Sigmoid colon (tissue), 6 donors: ENCODE measurements at regions not wholly inside any gene's neighbourhood (a gene's known extent, or its start where the extent isn't known, plus 50 kb on each side); places are given as distances from the start of the nearest gene placed in this dataset.

ENCODE experiments used
- DNase-seq: peaks from one replicate; pipeline ENCODE4 v3.0.0-alpha.2; 2019
- H3K27ac ChIP-seq, 4 donors: fragments of 200-600 bp; sonication (generic); one replicate each; pipeline ENCODE4 v1.5.1; 2016 to 2019; ENCODE audit warnings: mild to moderate bottlenecking in 1 of 4
- H3K27me3 ChIP-seq, 3 donors: fragments of 200-600 bp; sonication (generic); one replicate each; pipeline ENCODE4 v1.5.1; 2019; ENCODE audit warnings: mild to moderate bottlenecking in 1 of 3
- H3K36me3 ChIP-seq, 4 donors: fragments of 200-600 bp; sonication (generic); one replicate each; pipeline ENCODE4 v1.5.1; 2016 to 2019
- H3K4me1 ChIP-seq, 4 donors: fragments of 200-600 bp; sonication (generic); one replicate each; pipeline ENCODE4 v1.5.1; 2017 to 2019
- H3K4me3 ChIP-seq, 4 donors: fragments of 200-600 bp; sonication (generic); one replicate each; pipeline ENCODE4 v1.5.1; 2017 to 2019; ENCODE audit warnings: mild to moderate bottlenecking in 2 of 4, moderate library complexity in 1 of 4
- H3K9me3 ChIP-seq, 4 donors: fragments of 200-600 bp in 3 of 4; sonication (generic) in 3 of 4; one replicate each; pipeline versions ENCODE4 v1.5.1 to v1.6.1; 2013 to 2019
- EP300 ChIP-seq, 4 donors: sonication (generic); formaldehyde crosslinking; IDR thresholded peaks; one replicate each; pipeline ENCODE4 v1.6.1; 2017; ENCODE audit warnings: antibody characterized with exemption in 4 of 4
- POLR2A ChIP-seq, 2 donors: fragments of 450-650 bp; IDR thresholded peaks; one replicate each; pipeline ENCODE4 v1.6.1; 2016; ENCODE audit warnings: antibody characterized with exemption in 2 of 2, mild to moderate bottlenecking in 2 of 2, moderate library complexity in 2 of 2
- POLR2AphosphoS5 ChIP-seq, 4 donors: sonication (generic); formaldehyde crosslinking; IDR thresholded peaks; one replicate each; pipeline ENCODE4 v1.6.1; 2017; ENCODE audit warnings: antibody characterized with exemption in 4 of 4
- WGBS, 2 donors: extraction: QIAGEN DNeasy Blood & Tissue Kit; methylation state at CpG; one replicate each; pipeline ENCODE4 v1.1.7; 2013; 5-methylcytosine and 5-hydroxymethylcytosine counted together
- intact Hi-C: fragments of 100-400 bp; cut with DNase I; formaldehyde crosslinking; loops from one replicate; pipeline ENCODE4 v1.15.1; 2023
- TF ChIP-seq, protein P1 (sequence below), 4 experiments: fragments of 450-650 bp in 3 of 4; fragments of 200-600 bp in 1 of 4; IDR thresholded peaks; one replicate each; pipeline ENCODE4 v1.5.1; 2016 to 2019; ENCODE audit warnings: antibody characterized with exemption in 4 of 4, mild to moderate bottlenecking in 3 of 4, moderate library complexity in 2 of 4
- donor health status: healthy with polysubstance abuse.
- donor health status: healthy.

DNA sequence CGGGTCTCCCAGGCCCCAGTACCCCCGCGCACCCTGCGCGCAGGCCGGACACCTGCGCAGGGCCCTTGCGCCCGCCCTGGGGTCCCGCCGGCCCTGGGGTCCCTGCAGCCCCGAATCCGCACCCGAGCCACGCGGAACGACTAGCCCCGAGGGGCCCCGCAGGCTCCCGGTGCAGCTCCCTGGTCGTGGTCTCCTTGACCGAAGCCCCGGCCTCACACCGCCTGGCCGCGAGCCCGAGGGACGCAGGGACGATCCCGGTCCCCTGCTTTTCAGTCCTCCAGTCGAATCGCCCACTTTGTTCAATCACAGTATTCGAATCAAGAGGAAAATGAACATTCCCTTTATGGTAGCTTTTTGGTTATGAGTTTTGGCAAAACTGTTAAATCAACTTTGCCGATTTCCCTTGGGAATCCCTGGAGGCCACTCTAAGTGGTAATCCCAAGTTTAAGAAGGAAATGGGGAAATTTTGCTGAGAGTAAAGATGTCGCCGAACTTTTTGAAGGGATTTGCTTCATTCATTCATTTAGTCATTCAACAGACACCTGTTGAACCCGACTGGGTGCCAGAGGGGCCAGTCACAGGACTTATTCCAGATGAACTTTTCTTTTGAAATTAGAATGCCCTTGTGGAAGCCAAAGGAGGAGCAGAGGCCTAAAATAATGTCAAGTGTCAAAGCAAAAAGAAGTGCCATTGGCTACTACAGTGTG is 75.0 kb downstream of the ZIC5 start:
- no peak for DNase-seq
- TF ChIP-seq POLR2AphosphoS5 (IDR thresholded peaks at IDR 0.05) (no peak), EP300 (IDR thresholded peaks at IDR 0.05) (no peak), POLR2A (IDR thresholded peaks at IDR 0.05) (no peak)
- TF ChIP-seq, protein P1, sequence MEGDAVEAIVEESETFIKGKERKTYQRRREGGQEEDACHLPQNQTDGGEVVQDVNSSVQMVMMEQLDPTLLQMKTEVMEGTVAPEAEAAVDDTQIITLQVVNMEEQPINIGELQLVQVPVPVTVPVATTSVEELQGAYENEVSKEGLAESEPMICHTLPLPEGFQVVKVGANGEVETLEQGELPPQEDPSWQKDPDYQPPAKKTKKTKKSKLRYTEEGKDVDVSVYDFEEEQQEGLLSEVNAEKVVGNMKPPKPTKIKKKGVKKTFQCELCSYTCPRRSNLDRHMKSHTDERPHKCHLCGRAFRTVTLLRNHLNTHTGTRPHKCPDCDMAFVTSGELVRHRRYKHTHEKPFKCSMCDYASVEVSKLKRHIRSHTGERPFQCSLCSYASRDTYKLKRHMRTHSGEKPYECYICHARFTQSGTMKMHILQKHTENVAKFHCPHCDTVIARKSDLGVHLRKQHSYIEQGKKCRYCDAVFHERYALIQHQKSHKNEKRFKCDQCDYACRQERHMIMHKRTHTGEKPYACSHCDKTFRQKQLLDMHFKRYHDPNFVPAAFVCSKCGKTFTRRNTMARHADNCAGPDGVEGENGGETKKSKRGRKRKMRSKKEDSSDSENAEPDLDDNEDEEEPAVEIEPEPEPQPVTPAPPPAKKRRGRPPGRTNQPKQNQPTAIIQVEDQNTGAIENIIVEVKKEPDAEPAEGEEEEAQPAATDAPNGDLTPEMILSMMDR (IDR thresholded peaks at IDR 0.05), result no peak
- H3K4me3 ChIP-seq, result peak overlapping the region in 2 of 4 donors; percentile 30 to 35
- peaks cover 0 to 18% (median 13%) of the 10 kb centered on the region in 4 donors for H3K4me1 ChIP-seq
- 67 to 85% methylated on average over 37 of the region's 37 CpGs for WGBS, 2 donors
- H3K36me3 ChIP-seq, result no peaks in the 10 kb centered on the region
- H3K27ac ChIP-seq, result no peak overlapping the region
- H3K27me3 ChIP-seq, result peaks cover 19 to 76% (median 39%) of the 10 kb centered on the region in 3 donors
- no peaks in the 10 kb centered on the region for H3K9me3 ChIP-seq
- intact Hi-C loops, result no loop called here

DNA sequence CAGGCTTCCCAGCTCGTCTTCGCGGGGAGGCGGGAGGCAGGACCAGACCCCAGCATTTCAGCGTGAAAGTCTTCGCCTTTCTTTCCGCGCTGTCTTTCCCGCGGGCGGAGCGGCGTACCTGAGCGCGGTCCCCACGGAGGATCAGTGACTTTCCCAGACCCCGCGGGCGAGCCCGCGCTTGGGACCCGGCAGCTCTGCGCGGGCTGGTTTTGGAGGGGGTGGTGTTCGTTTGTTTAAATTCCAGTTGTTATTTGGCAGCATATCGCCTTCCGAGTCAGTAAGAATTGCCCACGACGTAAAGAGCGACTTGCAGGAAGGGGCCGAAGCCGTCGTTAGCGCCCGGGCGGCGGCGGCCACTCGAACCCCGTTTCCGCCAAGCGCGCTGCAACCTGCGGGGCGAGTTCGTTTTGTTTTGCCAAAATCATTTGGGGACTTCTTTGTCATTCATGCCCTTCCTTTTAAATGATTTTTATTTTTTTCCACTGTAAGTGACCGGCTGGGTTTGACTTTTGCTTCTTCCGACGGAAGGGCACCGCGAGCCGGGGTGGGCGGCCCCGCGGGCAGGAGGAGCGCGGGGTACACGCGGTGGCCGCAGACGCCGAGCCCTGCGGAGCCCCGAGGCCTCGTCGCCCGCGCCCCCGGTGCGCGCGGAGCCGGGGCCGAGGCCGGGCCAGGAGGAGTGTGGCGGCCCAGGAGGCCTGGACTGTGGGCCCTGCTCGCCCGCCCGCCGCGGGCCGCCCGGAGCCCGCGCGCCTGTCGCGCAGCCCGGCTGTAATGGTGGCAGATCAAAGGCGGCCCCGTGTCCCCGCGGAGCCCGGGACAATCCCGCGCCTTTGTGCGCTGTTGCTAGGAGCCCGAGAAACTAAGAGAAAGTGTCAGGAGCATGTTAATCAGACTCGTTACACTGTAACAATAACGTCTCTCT is 75.9 kb downstream of the ZIC5 start:
- TF ChIP-seq POLR2A (IDR thresholded peaks at IDR 0.05) (no peak), POLR2AphosphoS5 (IDR thresholded peaks at IDR 0.05) (peak in 1 of 4 donors; percentile 12)
- TF ChIP-seq, protein P1 (IDR thresholded peaks at IDR 0.05), result no peak
- Histone ChIP-seq H3K27ac (no peak overlapping the region), H3K4me1 (peaks cover 0 to 18% (median 13%) of the 10 kb centered on the region in 4 donors), H3K27me3 (peaks cover 19 to 70% (median 39%) of the 10 kb centered on the region in 3 donors), H3K9me3 (no peaks in the 10 kb centered on the region), H3K4me3 (peak overlapping the region in 3 of 4 donors; percentile 30 to 37 (median 35)), H3K36me3 (no peaks in the 10 kb centered on the region)
- 3% methylated on average over 100 of the region's 100 CpGs for WGBS, 2 donors
- intact Hi-C loops, result no loop called here
- DNase-seq, result no peak

DNA sequence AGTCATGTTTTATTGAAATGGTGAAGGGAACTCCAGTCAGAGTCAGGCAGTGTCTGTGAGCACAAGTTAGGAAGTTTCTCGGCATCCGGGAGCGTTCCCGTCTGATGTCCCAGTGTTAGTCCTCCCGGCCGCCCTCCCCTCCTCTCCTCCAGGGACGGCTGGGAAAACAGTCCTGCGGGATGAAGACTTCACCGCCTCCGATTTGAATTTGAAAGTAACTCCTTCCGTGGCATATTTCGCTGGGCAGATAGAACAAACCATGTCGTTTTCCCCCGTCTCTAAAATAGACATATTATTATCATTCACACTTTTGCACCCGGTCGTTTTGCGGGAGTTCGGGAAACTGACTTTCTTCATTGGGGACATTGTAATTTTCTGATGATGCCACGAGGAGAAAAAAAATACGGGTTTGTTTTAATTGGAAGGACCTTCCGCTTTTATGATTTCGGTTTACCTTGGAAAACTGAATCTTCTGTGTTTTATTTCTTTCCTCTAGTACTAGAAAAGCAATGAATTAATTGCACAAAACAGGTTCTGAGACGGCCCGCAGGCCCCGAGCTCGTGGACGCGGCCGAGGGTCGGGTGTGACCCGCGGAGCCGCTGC is 76.6 kb downstream of the ZIC5 start:
- Histone ChIP-seq H3K36me3 (no peaks in the 10 kb centered on the region), H3K4me3 (peak overlapping the region in 3 of 4 donors; percentile 30 to 37 (median 35)), H3K9me3 (no peaks in the 10 kb centered on the region), H3K27me3 (peaks cover 19 to 62% (median 39%) of the 10 kb centered on the region in 3 donors), H3K27ac (no peak overlapping the region), H3K4me1 (peaks cover 0 to 18% (median 13%) of the 10 kb centered on the region in 4 donors)
- no peak for DNase-seq
- intact Hi-C loops, result no loop called here
- TF ChIP-seq POLR2AphosphoS5 (IDR thresholded peaks at IDR 0.05) (no peak), POLR2A (IDR thresholded peaks at IDR 0.05) (no peak), EP300 (IDR thresholded peaks at IDR 0.05) (no peak)
- TF ChIP-seq, protein P1 (IDR thresholded peaks at IDR 0.05), result no peak
- WGBS, 2 donors, result 2 to 3% methylated on average over 33 of the region's 33 CpGs

DNA sequence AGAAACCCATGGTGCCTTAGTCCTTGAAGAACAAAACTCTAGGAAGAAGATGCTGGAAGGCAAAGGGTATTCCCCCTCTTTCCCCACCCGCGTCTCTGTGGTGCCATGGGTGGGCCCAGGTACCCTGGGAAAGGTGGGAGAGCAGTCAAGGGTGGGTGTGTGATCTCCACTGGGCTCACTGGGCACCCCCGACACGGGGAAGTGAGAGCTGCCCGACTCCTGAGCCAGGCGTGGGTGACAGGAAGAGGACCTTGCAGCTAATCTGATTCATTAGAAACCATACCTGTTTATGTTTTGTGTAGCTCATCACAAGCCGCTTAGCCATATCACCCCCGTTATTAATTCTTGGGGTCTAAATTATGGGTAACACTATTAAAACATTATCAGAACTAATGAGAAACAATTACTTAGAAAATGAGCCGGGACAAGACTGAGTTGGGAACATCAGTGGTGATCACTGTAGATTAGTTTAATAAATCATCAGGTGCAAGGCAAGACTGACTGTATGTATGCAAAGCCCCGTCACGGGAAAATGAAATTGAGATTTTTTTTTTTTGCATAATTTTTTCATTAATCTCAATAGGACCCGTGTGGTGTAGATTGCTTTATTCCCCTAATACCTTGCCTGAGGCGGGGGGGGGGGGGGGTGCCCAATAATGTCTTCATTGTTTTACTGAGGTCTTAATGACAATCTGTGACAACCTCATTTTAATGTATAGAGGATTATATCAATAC is 77.3 kb downstream of the ZIC5 start:
- no peak for DNase-seq
- peaks cover 19 to 55% (median 39%) of the 10 kb centered on the region in 3 donors for H3K27me3 ChIP-seq
- H3K36me3 ChIP-seq, result no peaks in the 10 kb centered on the region
- peaks cover 0 to 18% (median 13%) of the 10 kb centered on the region in 4 donors for H3K4me1 ChIP-seq
- peak overlapping the region in 2 of 4 donors; percentile 35 to 37 for H3K4me3 ChIP-seq
- H3K27ac ChIP-seq, result no peak overlapping the region
- 79 to 82% methylated on average over 13 of the region's 13 CpGs for WGBS, 2 donors
- intact Hi-C loops, result no loop called here
- H3K9me3 ChIP-seq, result no peaks in the 10 kb centered on the region
- TF ChIP-seq, protein P1 (IDR thresholded peaks at IDR 0.05), result no peak
- TF ChIP-seq POLR2A (IDR thresholded peaks at IDR 0.05), result no peak
